ENCODE measurements at regions not wholly inside any gene's neighbourhood (a gene's known extent, or its start where the extent isn't known, plus 50 kb on each side); places are given as distances from the start of the nearest gene placed in this dataset.

DNA sequence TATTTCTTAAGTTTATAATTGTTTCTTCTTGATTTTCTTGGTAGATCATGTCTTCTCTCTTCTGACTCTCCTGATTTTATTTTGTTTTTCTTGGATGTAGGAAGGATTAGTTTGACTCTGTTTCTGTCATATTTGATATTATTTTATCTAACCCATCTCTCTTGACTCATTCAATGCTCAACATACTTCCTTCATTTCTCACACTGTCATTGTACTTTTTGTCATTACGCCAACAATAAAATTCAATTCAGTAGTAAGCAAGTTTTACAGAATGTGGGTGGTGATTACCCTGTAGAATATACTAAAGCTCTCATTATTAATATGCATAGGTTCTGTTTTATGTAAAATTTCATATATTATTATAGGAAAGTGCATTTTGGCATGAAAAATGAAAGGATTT, 1303.0 kb upstream of the AGA start:
- Histone ChIP-seq H3K27ac (no peak overlapping the region), H3K36me3 (no peaks in the 10 kb centered on the region), H3K9me3 (ENCODE audit: severe bottlenecking) (no peaks in the 10 kb centered on the region), H3K27me3 (ENCODE audit: insufficient read depth, low read depth, severe bottlenecking) (peaks cover 58% of the 10 kb centered on the region), H3K4me3 (ENCODE audit: low read depth, low read length) (no peak overlapping the region)
- DNase-seq = no peak
- no peak for TF ChIP-seq CTCF (IDR thresholded peaks at IDR 0.05; ENCODE audit: low read depth, low read length)

GRCh38 chr4:178752954-178753525, 1310.8 kb upstream of the AGA start:
- no peak overlapping the region for H3K27ac ChIP-seq
- no peaks in the 10 kb centered on the region for H3K9me3 ChIP-seq (ENCODE audit: severe bottlenecking)
- peaks cover 11% of the 10 kb centered on the region for H3K27me3 ChIP-seq (ENCODE audit: insufficient read depth, low read depth, severe bottlenecking)
- H3K36me3 ChIP-seq = no peaks in the 10 kb centered on the region
- no peak for DNase-seq
- no peak overlapping the region for H3K4me3 ChIP-seq (ENCODE audit: low read depth, low read length)
- no peak for TF ChIP-seq CTCF (IDR thresholded peaks at IDR 0.05; ENCODE audit: low read depth, low read length)

GRCh38 chr4:178778496-178778895, 1336.3 kb upstream of the AGA start:
- no peak for DNase-seq
- TF ChIP-seq CTCF (IDR thresholded peaks at IDR 0.05; ENCODE audit: low read depth, low read length) = no peak
- H3K4me3 ChIP-seq (ENCODE audit: low read depth, low read length) = no peak overlapping the region
- H3K9me3 ChIP-seq (ENCODE audit: severe bottlenecking) = no peaks in the 10 kb centered on the region
- H3K36me3 ChIP-seq = no peaks in the 10 kb centered on the region
- no peak overlapping the region for H3K27ac ChIP-seq
- peaks cover 50% of the 10 kb centered on the region for H3K27me3 ChIP-seq (ENCODE audit: insufficient read depth, low read depth, severe bottlenecking)

DNA sequence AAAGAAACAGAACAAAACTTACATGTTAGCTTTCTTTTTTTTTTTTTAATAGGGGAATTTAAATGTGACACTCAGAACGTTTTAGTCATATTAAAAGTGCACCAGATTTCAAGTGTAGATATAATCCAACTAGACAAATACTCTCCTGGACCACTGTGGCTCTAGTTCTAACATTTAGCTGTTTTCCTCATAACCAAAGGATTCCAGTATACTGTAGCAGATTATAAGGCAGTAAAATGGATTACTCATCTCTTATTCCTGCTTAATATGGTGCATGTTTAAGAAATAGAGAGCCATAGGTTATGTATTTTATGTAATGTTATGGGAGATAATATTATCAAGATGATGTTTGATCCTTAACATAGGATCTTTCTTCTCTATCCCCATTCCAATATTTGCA, 1339.5 kb upstream of the AGA start:
- no peak overlapping the region for H3K27ac ChIP-seq
- no peak for TF ChIP-seq CTCF (IDR thresholded peaks at IDR 0.05; ENCODE audit: low read depth, low read length)
- no peaks in the 10 kb centered on the region for H3K36me3 ChIP-seq

GRCh38 chr4:178784491-178784890, 1342.3 kb upstream of the AGA start:
- no peak overlapping the region for H3K27ac ChIP-seq
- H3K4me3 ChIP-seq (ENCODE audit: low read depth, low read length) = no peak overlapping the region
- H3K36me3 ChIP-seq = no peaks in the 10 kb centered on the region
- DNase-seq = no peak
- no peak for TF ChIP-seq CTCF (IDR thresholded peaks at IDR 0.05; ENCODE audit: low read depth, low read length)
- no peaks in the 10 kb centered on the region for H3K9me3 ChIP-seq (ENCODE audit: severe bottlenecking)
- peaks cover 51% of the 10 kb centered on the region for H3K27me3 ChIP-seq (ENCODE audit: insufficient read depth, low read depth, severe bottlenecking)

More for the DNA sequence above, 1339.5 kb upstream of the AGA start:
- Histone ChIP-seq H3K27me3 (ENCODE audit: insufficient read depth, low read depth, severe bottlenecking) (peaks cover 52% of the 10 kb centered on the region), H3K9me3 (ENCODE audit: severe bottlenecking) (no peaks in the 10 kb centered on the region), H3K4me3 (ENCODE audit: low read depth, low read length) (no peak overlapping the region)
- no peak for DNase-seq

DNA sequence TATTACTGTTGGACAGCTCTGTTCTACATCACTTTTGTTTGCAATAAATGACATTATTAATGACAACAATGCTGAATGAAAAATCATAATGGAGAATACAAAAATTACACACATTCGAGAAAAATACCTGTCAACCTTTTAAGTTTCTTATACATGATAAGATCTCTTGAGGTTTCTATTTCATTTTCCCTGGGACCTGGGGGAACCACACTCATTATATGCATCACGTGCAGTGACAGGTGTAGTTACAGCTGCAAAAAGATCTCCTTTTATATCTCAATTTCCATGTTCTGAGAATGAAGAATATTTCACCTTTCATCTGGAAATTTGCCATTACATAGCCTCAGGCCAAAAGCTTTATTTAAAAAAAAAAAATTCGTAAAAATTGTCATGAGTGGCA, 1347.0 kb upstream of the AGA start:
- no peak overlapping the region for H3K27ac ChIP-seq
- H3K4me3 ChIP-seq (ENCODE audit: low read depth, low read length) = no peak overlapping the region
- DNase-seq = no peak
- no peaks in the 10 kb centered on the region for H3K9me3 ChIP-seq (ENCODE audit: severe bottlenecking)
- peaks cover 34% of the 10 kb centered on the region for H3K27me3 ChIP-seq (ENCODE audit: insufficient read depth, low read depth, severe bottlenecking)
- no peak for TF ChIP-seq CTCF (IDR thresholded peaks at IDR 0.05; ENCODE audit: low read depth, low read length)
- no peaks in the 10 kb centered on the region for H3K36me3 ChIP-seq
